Activated CD4-positive, alpha-beta T cell treated with anti-CD3 and anti-CD28 coated beads for 24 hours (primary cell): ENCODE measurements at regions not wholly inside any gene's neighbourhood (a gene's known extent, or its start where the extent isn't known, plus 50 kb on each side); places are given as distances from the start of the nearest gene placed in this dataset.

Source experiments
- DNase-seq, 2 donors: peaks; one replicate each; pipeline ENCODE4 v3.0.0-alpha.2; 2020; ENCODE audit warnings: low read depth in 2 of 2

GRCh38 chr6:99073223-99073622, 125.5 kb upstream of the FBXL4 start:
- no peak for DNase-seq

- DNase-seq = no peak
Observed at GRCh38 chr6:99066044-99066443, 118.3 kb upstream of the FBXL4 start.

GRCh38 chr6:99064834-99065233, 117.1 kb upstream of the FBXL4 start:
- no peak for DNase-seq

- DNase-seq = no peak
Observed at GRCh38 chr6:99036672-99037071, 88.9 kb upstream of the FBXL4 start.

- DNase-seq = no peak
Observed at GRCh38 chr6:99032396-99032795, 84.7 kb upstream of the FBXL4 start.

GRCh38 chr6:99031957-99032356, 84.2 kb upstream of the FBXL4 start:
- DNase-seq = no peak

DNA sequence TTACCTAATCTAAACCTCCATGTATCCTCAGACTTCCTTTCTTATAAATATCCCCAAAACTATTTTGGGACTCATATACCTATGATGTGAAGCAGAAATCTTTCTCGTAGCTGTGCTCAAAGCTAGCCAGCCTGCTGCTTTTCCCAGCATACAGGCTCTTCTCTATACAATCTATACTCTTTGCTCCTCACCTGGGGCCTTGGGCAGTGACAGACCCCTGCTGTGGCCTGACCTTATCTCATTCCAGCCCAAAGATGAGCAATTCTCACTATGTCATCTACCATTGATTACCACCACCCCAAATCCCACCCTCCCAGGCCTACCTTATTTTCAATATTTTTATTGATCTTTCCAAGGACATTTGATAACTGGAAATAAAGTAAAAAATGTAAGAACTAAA, 83.2 kb upstream of the FBXL4 start:
- DNase-seq = no peak

- DNase-seq = no peak
Observed at GRCh38 chr6:99026135-99026534, 78.4 kb upstream of the FBXL4 start.

DNA sequence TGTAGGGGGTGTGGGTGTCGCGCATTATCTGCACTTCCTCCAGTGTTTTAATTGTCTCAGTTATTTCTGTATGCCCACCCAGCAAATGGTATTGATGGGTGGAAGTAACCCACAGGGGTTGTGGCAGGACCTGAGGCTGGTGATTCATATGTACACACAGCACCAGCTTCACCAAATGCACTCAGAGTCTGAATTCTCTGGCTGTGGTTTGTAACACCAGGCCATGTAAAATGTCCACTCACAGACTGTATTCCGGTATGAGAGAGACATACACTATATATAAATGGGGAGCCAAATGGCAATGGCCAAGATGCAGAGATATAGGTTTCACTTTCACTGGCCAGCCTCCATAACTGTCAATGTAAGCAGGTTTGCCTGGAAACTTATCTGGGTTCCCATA, 76.3 kb upstream of the FBXL4 start:
- DNase-seq = no peak

- DNase-seq = no peak
Observed at GRCh38 chr6:99022039-99022609, 74.4 kb upstream of the FBXL4 start.

DNA sequence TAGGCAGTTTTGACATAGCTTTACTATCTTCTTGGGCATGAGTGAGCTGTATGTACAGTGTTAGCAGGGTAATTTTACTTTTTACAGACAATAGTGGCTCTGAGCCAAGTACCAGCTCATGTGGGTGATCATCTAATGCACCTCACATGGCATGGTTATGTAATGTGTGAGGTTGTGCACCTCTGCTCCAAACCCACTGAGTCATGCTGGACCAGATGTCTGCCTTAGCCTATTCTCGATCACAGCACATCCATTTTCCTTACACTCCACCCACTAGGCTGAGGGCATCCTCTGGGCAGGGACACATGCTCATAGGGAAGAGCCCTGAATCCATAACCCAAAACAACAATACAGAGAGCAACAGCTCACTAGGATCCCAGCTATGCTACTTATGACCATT, 71.6 kb upstream of the FBXL4 start:
- DNase-seq = no peak

- DNase-seq = no peak
Observed at GRCh38 chr6:99017150-99017549, 69.4 kb upstream of the FBXL4 start.

DNA sequence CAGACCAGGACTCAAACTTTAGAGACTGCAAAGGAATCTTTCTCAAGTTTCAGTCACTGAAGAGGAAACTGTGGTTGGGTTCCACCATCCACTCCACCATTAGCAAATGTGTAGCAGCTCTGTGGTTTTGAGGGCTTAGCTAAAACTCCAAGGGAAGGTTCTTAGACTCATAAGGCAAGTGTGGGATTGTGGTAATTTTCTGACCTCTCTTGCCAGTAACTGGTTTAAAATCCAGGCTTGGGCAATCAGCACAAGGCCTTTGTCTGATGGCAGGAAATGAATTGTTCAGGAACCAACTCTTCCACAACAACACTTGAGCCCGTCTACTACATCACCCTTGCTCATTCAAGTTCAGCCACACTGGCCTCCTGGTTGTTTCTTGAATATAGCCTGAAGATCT, 68.6 kb upstream of the FBXL4 start:
- no peak for DNase-seq

- no peak for DNase-seq
Observed at GRCh38 chr6:99014061-99014460, 66.3 kb upstream of the FBXL4 start.

DNA sequence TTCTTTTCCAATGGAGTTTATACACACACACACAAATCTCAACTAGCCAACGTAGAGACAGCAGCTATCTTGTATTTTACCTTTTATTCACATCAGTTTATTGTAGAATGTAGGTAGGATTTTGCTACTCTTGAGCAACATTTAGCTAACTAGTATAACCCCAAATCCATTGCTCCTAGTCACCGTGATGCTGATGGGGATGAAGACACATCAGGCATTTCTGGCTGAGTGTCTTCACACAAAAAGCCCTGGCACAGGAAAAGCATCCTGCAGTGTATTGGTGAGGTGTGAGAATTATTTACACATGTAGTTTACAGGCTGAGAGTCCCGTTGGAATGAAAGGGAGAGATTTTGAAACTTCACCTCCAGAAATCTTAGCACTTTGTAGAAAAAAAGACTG, 65.9 kb upstream of the FBXL4 start:
- no peak for DNase-seq

DNA sequence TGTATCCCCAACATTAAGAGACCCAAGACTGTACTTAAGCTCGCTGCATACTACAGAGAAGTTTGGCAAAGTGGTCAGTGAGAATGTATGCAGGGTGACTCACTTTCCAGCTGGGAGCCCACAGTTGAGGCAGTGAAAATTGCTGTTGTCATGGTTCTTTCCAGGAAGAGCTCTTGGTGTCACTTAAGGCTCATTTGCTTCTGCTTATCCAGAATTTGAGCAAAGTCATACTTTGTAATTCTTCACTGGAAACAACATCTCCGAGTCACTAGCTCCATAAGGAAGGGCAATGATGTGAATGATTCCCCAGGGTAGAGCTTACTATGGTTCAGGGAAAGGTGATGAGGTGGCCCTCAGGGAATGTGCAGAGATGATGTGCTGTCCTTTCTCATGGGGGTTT, 65.4 kb upstream of the FBXL4 start:
- DNase-seq = no peak

DNA sequence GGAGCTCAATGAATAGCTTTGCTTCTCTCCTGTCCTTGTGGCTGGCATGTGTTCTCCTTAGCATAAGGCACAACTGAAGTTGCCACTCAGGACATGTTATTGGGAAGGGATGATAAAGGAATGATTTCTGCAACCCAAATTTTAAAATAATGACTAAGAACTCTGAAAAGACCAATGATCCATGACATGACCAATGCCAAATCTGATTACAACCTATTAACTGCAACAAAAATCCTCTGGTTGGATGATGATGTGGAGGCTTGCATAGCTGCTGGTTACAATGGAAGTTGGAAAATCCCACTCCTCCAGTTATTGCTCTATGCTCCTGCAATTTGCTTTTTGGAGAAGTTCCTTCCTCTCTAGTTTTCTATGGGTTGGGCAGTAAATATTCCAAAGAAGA, 63.4 kb upstream of the FBXL4 start:
- no peak for DNase-seq

- DNase-seq = no peak
Observed at GRCh38 chr6:99002831-99003230, 55.1 kb upstream of the FBXL4 start.

DNA sequence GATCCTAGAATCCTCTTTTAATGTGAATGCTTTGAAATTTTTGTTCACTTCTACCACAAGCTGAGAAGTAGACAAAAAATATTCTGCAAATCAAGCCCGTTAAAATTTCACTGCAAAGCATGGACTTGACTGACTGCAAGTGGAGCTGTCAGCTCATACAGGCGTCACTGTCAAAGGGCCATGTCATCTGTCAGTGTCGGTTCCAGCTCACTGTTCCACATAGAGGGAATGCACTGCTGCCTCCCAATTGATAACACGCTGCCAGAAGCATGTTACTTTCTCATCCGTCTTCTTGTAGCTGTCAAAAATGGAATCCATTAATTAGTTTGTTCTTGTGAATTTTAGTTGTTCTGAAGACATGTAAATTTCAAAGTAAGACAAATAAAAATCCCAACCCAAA, 50.4 kb upstream of the FBXL4 start:
- DNase-seq = no peak
